CD14-positive monocyte (primary cell): ENCODE measurements at regions not wholly inside any gene's neighbourhood (a gene's known extent, or its start where the extent isn't known, plus 50 kb on each side); places are given as distances from the start of the nearest gene placed in this dataset.

Experiments used
- DNase-seq, 3 donors: peaks; one replicate each; pipeline ENCODE4 v3.0.0-alpha.2; 2011 to 2022
- H2AFZ ChIP-seq: 2 replicates; pipeline ENCODE4 v1.6.0; 2012; ENCODE audit warnings: mild to moderate bottlenecking, low read depth, low read length, inconsistent platforms; ENCODE audit not compliant: insufficient read depth, poor library complexity, severe bottlenecking
- H3K27ac ChIP-seq, 2 donors: 1 replicate in 1 of 2; 2 replicates in 1 of 2; pipeline ENCODE4 v1.5.1; 2012 to 2013; ENCODE audit warnings: low read length in 2 of 2, control low read depth in 1 of 2, inconsistent platforms in 1 of 2, low read depth in 1 of 2, mild to moderate bottlenecking in 1 of 2
- H3K27me3 ChIP-seq, 2 donors: one replicate each; pipeline versions ENCODE4 v1.6.0 to v1.6.1; 2011 to 2013; ENCODE audit warnings: low read length in 2 of 2; ENCODE audit not compliant: control insufficient read depth in 2 of 2, insufficient read depth in 2 of 2
- H3K36me3 ChIP-seq, 2 donors: replicated peaks in 1 of 2; 1 replicate in 1 of 2; 2 replicates in 1 of 2; pipeline versions ENCODE4 v1.5.1 to v1.6.1; 2012 to 2013; ENCODE audit warnings: low read length in 2 of 2, control low read depth in 1 of 2, inconsistent platforms in 1 of 2, mild to moderate bottlenecking in 1 of 2; ENCODE audit not compliant: insufficient read depth in 2 of 2, control insufficient read depth in 1 of 2
- H3K4me1 ChIP-seq, 2 donors: 1 replicate in 1 of 2; 2 replicates in 1 of 2; pipeline versions ENCODE4 v1.5.1 to v1.6.1; 2012 to 2013; ENCODE audit warnings: low read length in 2 of 2, control low read depth in 1 of 2, inconsistent platforms in 1 of 2, mild to moderate bottlenecking in 1 of 2, moderate library complexity in 1 of 2; ENCODE audit not compliant: insufficient read depth in 2 of 2, control insufficient read depth in 1 of 2
- H3K4me2 ChIP-seq: replicated peaks from 2 replicates; pipeline ENCODE3; 2012; ENCODE audit warnings: low read length, moderate library complexity, mild to moderate bottlenecking; ENCODE audit not compliant: poor library complexity, severe bottlenecking; ENCODE audit errors: extremely low read depth
- H3K4me3 ChIP-seq, 3 experiments: fragments of 200-600 bp in 1 of 3; sonication (generic) in 1 of 3; replicated peaks in 1 of 3; 1 replicate in 2 of 3; 2 replicates in 1 of 3; pipeline ENCODE4 v1.5.1; 2011 to 2013; ENCODE audit warnings: low read length in 3 of 3, mild to moderate bottlenecking in 3 of 3, control low read depth in 2 of 3, low read depth in 2 of 3, inconsistent platforms in 1 of 3, moderate library complexity in 1 of 3
- H3K79me2 ChIP-seq: 2 replicates; pipeline ENCODE4 v1.6.0; 2012; ENCODE audit warnings: mild to moderate bottlenecking, control low read depth, inconsistent platforms, low read length, moderate library complexity; ENCODE audit not compliant: insufficient read depth
- H3K9ac ChIP-seq: 2 replicates; pipeline ENCODE4 v1.6.0; 2017; ENCODE audit warnings: low read length, mild to moderate bottlenecking; ENCODE audit not compliant: insufficient read depth, poor library complexity, severe bottlenecking
- H3K9me3 ChIP-seq, 2 donors: replicated peaks in 1 of 2; 1 replicate in 1 of 2; 2 replicates in 1 of 2; pipeline versions ENCODE4 v1.5.1 to v1.6.1; 2012 to 2013; ENCODE audit warnings: low read length in 2 of 2, control low read depth in 1 of 2; ENCODE audit not compliant: control insufficient read depth in 1 of 2, insufficient read depth in 1 of 2
- H4K20me1 ChIP-seq: 2 replicates; pipeline ENCODE4 v1.6.0; 2012; ENCODE audit warnings: mild to moderate bottlenecking, low read length, control low read depth, moderate library complexity; ENCODE audit not compliant: insufficient read depth
- H3K27ac Mint-ChIP-seq, 7 donors: one replicate each; pipeline ENCODE4 v1.8.0; 2020; ENCODE audit warnings: mild to moderate bottlenecking in 7 of 7, mixed read lengths in 7 of 7, moderate library complexity in 6 of 7, inconsistent platforms in 2 of 7
- H3K27me3 Mint-ChIP-seq, 3 donors: one replicate each; pipeline ENCODE4 v1.8.0; 2021 to 2022; ENCODE audit warnings: low read depth in 3 of 3, mild to moderate bottlenecking in 3 of 3, mixed read lengths in 3 of 3, moderate library complexity in 3 of 3, inconsistent platforms in 1 of 3
- H3K36me3 Mint-ChIP-seq, 2 donors: one replicate each; pipeline ENCODE4 v1.8.0; 2020; ENCODE audit warnings: mixed read lengths in 2 of 2, inconsistent platforms in 1 of 2, mild to moderate bottlenecking in 1 of 2
- H3K4me1 Mint-ChIP-seq: one replicate; pipeline ENCODE4 v1.8.0; 2020; ENCODE audit warnings: mild to moderate bottlenecking, mixed read lengths
- H3K4me3 Mint-ChIP-seq, 2 donors: one replicate each; pipeline ENCODE4 v1.8.0; 2020; ENCODE audit warnings: mild to moderate bottlenecking in 2 of 2, mixed read lengths in 2 of 2, moderate library complexity in 1 of 2
- H3K9me3 Mint-ChIP-seq, 7 donors: one replicate each; pipeline ENCODE4 v1.8.0; 2020 to 2022; ENCODE audit warnings: mixed read lengths in 7 of 7, mild to moderate bottlenecking in 6 of 7, moderate library complexity in 6 of 7, inconsistent platforms in 2 of 7
- CTCF ChIP-seq: fragments of 200-600 bp; IDR thresholded peaks from one replicate; pipeline ENCODE4 v1.8.0; 2022; ENCODE audit warnings: antibody characterized with exemption, mild to moderate bottlenecking
- whole genome bisulfite sequencing: methylation state at CpG from one replicate; pipeline ENCODE4 v1.1.5; 2013; ENCODE audit warnings: missing lambda C conversion rate; ENCODE audit not compliant: insufficient coverage; 5-methylcytosine and 5-hydroxymethylcytosine counted together
- intact Hi-C, 2 donors: fragments of 100-400 bp; cut with micrococcal nuclease; formaldehyde crosslinking; loops; one replicate each; pipeline versions ENCODE4 v1.15.0 to v1.15.1; 2023

GRCh38 chr4:4689694-4690440 is 148.0 kb upstream of the STX18 start:
- H3K4me3 ChIP-seq: no peak overlapping the region
- no peak overlapping the region for H3K4me2 ChIP-seq
- Mint-ChIP-seq H3K27me3 (no peaks in the 10 kb centered on the region), H3K4me1 (no peaks in the 10 kb centered on the region), H3K27ac (no peak overlapping the region), H3K36me3 (no peaks in the 10 kb centered on the region), H3K4me3 (no peak overlapping the region), H3K9me3 (peaks cover 0 to 2% (median 0%) of the 10 kb centered on the region in 7 donors)
- no peak for TF ChIP-seq CTCF
- 84% methylated on average over 8 of the region's 8 CpGs for WGBS
- H3K79me2 ChIP-seq: no peaks in the 10 kb centered on the region
- H3K9me3 ChIP-seq: no peaks in the 10 kb centered on the region
- no peak for DNase-seq
- H3K4me1 ChIP-seq: no peaks in the 10 kb centered on the region
- H2AFZ ChIP-seq: no peak overlapping the region
- no peaks in the 10 kb centered on the region for H3K27me3 ChIP-seq
- intact Hi-C loops: no loop called here
- H3K9ac ChIP-seq: no peak overlapping the region
- H3K27ac ChIP-seq: no peak overlapping the region
- H4K20me1 ChIP-seq: no peaks in the 10 kb centered on the region
- H3K36me3 ChIP-seq: no peaks in the 10 kb centered on the region

GRCh38 chr4:4687935-4688727 is 146.3 kb upstream of the STX18 start:
- no peak overlapping the region for H3K27ac ChIP-seq
- H3K27me3 ChIP-seq: no peaks in the 10 kb centered on the region
- H3K36me3 ChIP-seq: no peaks in the 10 kb centered on the region
- no peak overlapping the region for H3K4me2 ChIP-seq
- Mint-ChIP-seq H3K36me3 (no peaks in the 10 kb centered on the region), H3K27ac (no peak overlapping the region), H3K27me3 (no peaks in the 10 kb centered on the region), H3K9me3 (peaks cover 0 to 2% (median 0%) of the 10 kb centered on the region in 7 donors), H3K4me1 (no peaks in the 10 kb centered on the region), H3K4me3 (no peak overlapping the region)
- no peaks in the 10 kb centered on the region for H3K9me3 ChIP-seq
- no peak for TF ChIP-seq CTCF
- no peak overlapping the region for H3K4me3 ChIP-seq
- intact Hi-C loops: no loop called here
- WGBS: 86% methylated on average over 16 of the region's 17 CpGs
- no peaks in the 10 kb centered on the region for H3K4me1 ChIP-seq
- DNase-seq: no peak
- no peaks in the 10 kb centered on the region for H4K20me1 ChIP-seq
- H3K79me2 ChIP-seq: no peaks in the 10 kb centered on the region
- no peak overlapping the region for H2AFZ ChIP-seq
- H3K9ac ChIP-seq: no peak overlapping the region
